ENCODE measurements at regions not wholly inside any gene's neighbourhood (a gene's known extent, or its start where the extent isn't known, plus 50 kb on each side); places are given as distances from the start of the nearest gene placed in this dataset.

GRCh38 chr2:5846881-5847280 is 154.7 kb downstream of the SOX11 start:
- intact Hi-C loops (cut with micrococcal nuclease; ENCODE audit: unreplicated experiment), result no loop called here
- DNase-seq, result no peak
- H3K4me2 ChIP-seq, result no peak overlapping the region
- no peaks in the 10 kb centered on the region for H3K4me1 ChIP-seq (replicated peaks; ENCODE audit: insufficient read depth)
- H3K27ac ChIP-seq, result no peak overlapping the region
- no peaks in the 10 kb centered on the region for H3K79me2 ChIP-seq (ENCODE audit: low read depth)
- H3K9me3 ChIP-seq (ENCODE audit: insufficient read depth, low read depth), result no peaks in the 10 kb centered on the region
- TF ChIP-seq CTCF (conservative IDR thresholded peaks at IDR 0.05), result no peak
- TF ChIP-seq EZH2 (IDR thresholded peaks at IDR 0.05; ENCODE audit: low read depth), result no peak
- peaks cover 29% of the 10 kb centered on the region for H3K27me3 ChIP-seq (ENCODE audit: insufficient read depth, low read depth)
- CTCF ChIA-PET, result no interaction called here
- no peaks in the 10 kb centered on the region for H4K20me1 ChIP-seq (ENCODE audit: insufficient read depth)
- POLR2A ChIA-PET (ENCODE audit: unreplicated experiment), result interaction anchor here (0.6 kb wide), 1 partner anchor 445 kb away, joined by 3 read pairs; no protein-coding TSS in a partner anchor
- H3K9me2 ChIP-seq (ENCODE audit: insufficient read depth), result no peaks in the 10 kb centered on the region
- no peak overlapping the region for H3K4me3 ChIP-seq
- no peak overlapping the region for H2AFZ ChIP-seq
- H3F3A ChIP-seq (ENCODE audit: insufficient read depth, low read depth), result no peaks in the 10 kb centered on the region
- BruUV-seq (replicated peaks), result no TSS peak
- H3K36me3 ChIP-seq (ENCODE audit: low read depth), result no peaks in the 10 kb centered on the region

GRCh38 chr2:5849562-5849961 is 157.4 kb downstream of the SOX11 start:
- TF ChIP-seq CTCF (conservative IDR thresholded peaks at IDR 0.05) (no peak), EZH2 (IDR thresholded peaks at IDR 0.05; ENCODE audit: low read depth) (no peak)
- peaks cover 7% of the 10 kb centered on the region; the same call in 1 of the 2 replicates for H3K27me3 ChIP-seq (ENCODE audit: insufficient read depth, low read depth)
- no peak overlapping the region for H3K27ac ChIP-seq
- intact Hi-C loops (cut with micrococcal nuclease; ENCODE audit: unreplicated experiment), result no loop called here
- H2AFZ ChIP-seq, result no peak overlapping the region
- H3K79me2 ChIP-seq (ENCODE audit: low read depth), result no peaks in the 10 kb centered on the region
- H4K20me1 ChIP-seq (ENCODE audit: insufficient read depth), result no peaks in the 10 kb centered on the region
- POLR2A ChIA-PET (ENCODE audit: unreplicated experiment), result no interaction called here
- H3K4me1 ChIP-seq (replicated peaks; ENCODE audit: insufficient read depth), result no peaks in the 10 kb centered on the region
- BruUV-seq (replicated peaks), result no TSS peak
- H3K9me2 ChIP-seq (ENCODE audit: insufficient read depth), result no peaks in the 10 kb centered on the region
- no peaks in the 10 kb centered on the region for H3K9me3 ChIP-seq (ENCODE audit: insufficient read depth, low read depth)
- H3F3A ChIP-seq (ENCODE audit: insufficient read depth, low read depth), result no peaks in the 10 kb centered on the region
- CTCF ChIA-PET, result no interaction called here
- no peak overlapping the region for H3K4me2 ChIP-seq
- H3K4me3 ChIP-seq, result no peak overlapping the region
- no peaks in the 10 kb centered on the region for H3K36me3 ChIP-seq (ENCODE audit: low read depth)
- no peak for DNase-seq

- Histone ChIP-seq H3K79me2 (ENCODE audit: low read depth) (no peaks in the 10 kb centered on the region), H3K36me3 (ENCODE audit: low read depth) (no peaks in the 10 kb centered on the region), H3K4me3 (no peak overlapping the region), H3K4me1 (replicated peaks; ENCODE audit: insufficient read depth) (no peaks in the 10 kb centered on the region), H3K9me2 (ENCODE audit: insufficient read depth) (no peaks in the 10 kb centered on the region), H3K9me3 (ENCODE audit: insufficient read depth, low read depth) (no peaks in the 10 kb centered on the region), H4K20me1 (ENCODE audit: insufficient read depth) (no peaks in the 10 kb centered on the region), H3K27me3 (ENCODE audit: insufficient read depth, low read depth) (0 out of 2 replicates have a peak, but pooled peaks cover 2% of the 10 kb centered on the region), H2AFZ (no peak overlapping the region), H3K27ac (no peak overlapping the region), H3K4me2 (no peak overlapping the region), H3F3A (ENCODE audit: insufficient read depth, low read depth) (no peaks in the 10 kb centered on the region)
- POLR2A ChIA-PET (ENCODE audit: unreplicated experiment), result no interaction called here
- no peak for DNase-seq
- TF ChIP-seq CTCF (conservative IDR thresholded peaks at IDR 0.05), result no peak
- CTCF ChIA-PET, result no interaction called here
- no TSS peak for BruUV-seq (replicated peaks)
- intact Hi-C loops (cut with micrococcal nuclease; ENCODE audit: unreplicated experiment), result no loop called here
Measured at GRCh38 chr2:5851410-5851809, 159.2 kb downstream of the SOX11 start.

Measured in PC-9 (cell line).